Activated T-cell treated with anti-CD3 and anti-CD28 coated beads for 48 hours (primary cell): ENCODE measurements at regions not wholly inside any gene's neighbourhood (a gene's known extent, or its start where the extent isn't known, plus 50 kb on each side); places are given as distances from the start of the nearest gene placed in this dataset.
"Not testable (repeated sequence)": the region's sequence is repeated elsewhere in the genome, so short reads cannot be mapped to it uniquely, and the experiment has no call there.

Source experiments
- DNase-seq: peaks from one replicate; pipeline ENCODE4 v3.0.0-alpha.2; 2020; ENCODE audit warnings: low read depth

GRCh38 chr12:102728506-102729242 lies 188.4 kb downstream of the PAH start:
- no peak for DNase-seq

GRCh38 chr12:102726686-102727085 lies 190.4 kb downstream of the PAH start:
- DNase-seq: no peak

- DNase-seq: no peak
These were observed 194.9 kb downstream of the PAH start for GRCh38 chr12:102722147-102722546.

- no peak for DNase-seq
These were observed 208.9 kb downstream of the PAH start for GRCh38 chr12:102708108-102708507.

- peak; percentile 5 for DNase-seq
These were observed 214.5 kb downstream of the PAH start for GRCh38 chr12:102702447-102703114.

- no peak for DNase-seq
These were observed 215.7 kb upstream of the IGF1 start for GRCh38 chr12:102696045-102696444.

GRCh38 chr12:102694903-102695302 lies 214.5 kb upstream of the IGF1 start:
- no peak for DNase-seq

GRCh38 chr12:102691773-102692555 lies 211.6 kb upstream of the IGF1 start:
- no peak for DNase-seq

GRCh38 chr12:102690253-102690652 lies 209.9 kb upstream of the IGF1 start:
- no peak for DNase-seq

GRCh38 chr12:102689701-102690100 lies 209.3 kb upstream of the IGF1 start:
- no peak for DNase-seq

- DNase-seq: no peak
These were observed 207.2 kb upstream of the IGF1 start for GRCh38 chr12:102687523-102687922.

- no peak for DNase-seq
These were observed 205.5 kb upstream of the IGF1 start for GRCh38 chr12:102685841-102686240.

GRCh38 chr12:102685172-102685571 lies 204.8 kb upstream of the IGF1 start:
- DNase-seq: no peak

- no peak for DNase-seq
These were observed 202.3 kb upstream of the IGF1 start for GRCh38 chr12:102682366-102683289.

- no peak for DNase-seq
These were observed 201.4 kb upstream of the IGF1 start for GRCh38 chr12:102681747-102682146.

- DNase-seq: no peak
These were observed 200.9 kb upstream of the IGF1 start for GRCh38 chr12:102681309-102681708.

GRCh38 chr12:102680304-102680703 lies 199.9 kb upstream of the IGF1 start:
- no peak for DNase-seq

- DNase-seq: no peak
These were observed 196.4 kb upstream of the IGF1 start for GRCh38 chr12:102676812-102677211.

GRCh38 chr12:102675672-102676071 lies 195.3 kb upstream of the IGF1 start:
- no peak for DNase-seq

GRCh38 chr12:102673606-102674005 lies 193.2 kb upstream of the IGF1 start:
- DNase-seq: no peak

- not testable (repeated sequence) for DNase-seq
These were observed 191.8 kb upstream of the IGF1 start for GRCh38 chr12:102672212-102672611.

- DNase-seq: no peak
These were observed 188.7 kb upstream of the IGF1 start for GRCh38 chr12:102669056-102669455.
